ENCODE measurements at regions not wholly inside any gene's neighbourhood (a gene's known extent, or its start where the extent isn't known, plus 50 kb on each side); places are given as distances from the start of the nearest gene placed in this dataset.

- H3K4me3 ChIP-seq (ENCODE audit: low read length in 3 of 3), result no peak overlapping the region
- no peak overlapping the region for H3K27ac ChIP-seq (ENCODE audit: low read depth in 2 of 2, low read length in 2 of 2)
- H3K9ac ChIP-seq (ENCODE audit: low read length in 3 of 3), result no peak overlapping the region
- TF ChIP-seq CTCF (IDR thresholded peaks at IDR 0.05; ENCODE audit: borderline replicate concordance, extremely low read depth, insufficient read depth), result no peak
- no peaks in the 10 kb centered on the region for H3K4me1 ChIP-seq (ENCODE audit: control insufficient read depth in 2 of 3, insufficient read depth in 2 of 3, low read depth in 1 of 3, low read length in 3 of 3)
- no peaks in the 10 kb centered on the region for H3K27me3 ChIP-seq (ENCODE audit: control insufficient read depth, insufficient read depth, low read length)
- H3K9me3 ChIP-seq (ENCODE audit: control insufficient read depth in 2 of 3, insufficient read depth in 1 of 3, low read length in 3 of 3), result no peaks in the 10 kb centered on the region
- DNase-seq (no peak), FAIRE-seq (no peak)
- H3K36me3 ChIP-seq (ENCODE audit: control insufficient read depth in 2 of 3, insufficient read depth in 3 of 3, low read length in 3 of 3), result no peaks in the 10 kb centered on the region
- intact Hi-C loops (cut with DNase I), result no loop called here
These were observed 198.7 kb downstream of the NPHP4 start for GRCh38 chr1:5793516-5793915.

GRCh38 chr1:5781079-5781478, 211.1 kb downstream of the NPHP4 start:
- no peak overlapping the region for H3K4me3 ChIP-seq (ENCODE audit: low read length in 3 of 3)
- no peaks in the 10 kb centered on the region for H3K9me3 ChIP-seq (ENCODE audit: control insufficient read depth in 2 of 3, insufficient read depth in 1 of 3, low read length in 3 of 3)
- no peak overlapping the region for H3K27ac ChIP-seq (ENCODE audit: low read depth in 2 of 2, low read length in 2 of 2)
- DNase-seq (no peak), FAIRE-seq (no peak)
- H3K36me3 ChIP-seq (ENCODE audit: control insufficient read depth in 2 of 3, insufficient read depth in 3 of 3, low read length in 3 of 3), result no peaks in the 10 kb centered on the region
- no peak overlapping the region for H3K9ac ChIP-seq (ENCODE audit: low read length in 3 of 3)
- intact Hi-C loops (cut with DNase I), result no loop called here
- no peaks in the 10 kb centered on the region for H3K4me1 ChIP-seq (ENCODE audit: control insufficient read depth in 2 of 3, insufficient read depth in 2 of 3, low read depth in 1 of 3, low read length in 3 of 3)
- TF ChIP-seq CTCF (IDR thresholded peaks at IDR 0.05; ENCODE audit: borderline replicate concordance, extremely low read depth, insufficient read depth), result no peak
- H3K27me3 ChIP-seq (ENCODE audit: control insufficient read depth, insufficient read depth, low read length), result no peaks in the 10 kb centered on the region

- intact Hi-C loops (cut with DNase I), result no loop called here
- no peaks in the 10 kb centered on the region for H3K36me3 ChIP-seq (ENCODE audit: control insufficient read depth in 2 of 3, insufficient read depth in 3 of 3, low read length in 3 of 3)
- no peaks in the 10 kb centered on the region for H3K9me3 ChIP-seq (ENCODE audit: control insufficient read depth in 2 of 3, insufficient read depth in 1 of 3, low read length in 3 of 3)
- DNase-seq, result no peak
- no peak for TF ChIP-seq CTCF (IDR thresholded peaks at IDR 0.05; ENCODE audit: borderline replicate concordance, extremely low read depth, insufficient read depth)
- H3K27me3 ChIP-seq (ENCODE audit: control insufficient read depth, insufficient read depth, low read length), result no peaks in the 10 kb centered on the region
- no peak overlapping the region for H3K9ac ChIP-seq (ENCODE audit: low read length in 3 of 3)
- FAIRE-seq, result no peak
- H3K27ac ChIP-seq (ENCODE audit: low read depth in 2 of 2, low read length in 2 of 2), result no peak overlapping the region
- H3K4me3 ChIP-seq (ENCODE audit: low read length in 3 of 3), result no peak overlapping the region
- no peaks in the 10 kb centered on the region for H3K4me1 ChIP-seq (ENCODE audit: control insufficient read depth in 2 of 3, insufficient read depth in 2 of 3, low read depth in 1 of 3, low read length in 3 of 3)
These were observed 211.9 kb downstream of the NPHP4 start for GRCh38 chr1:5780324-5780716.

GRCh38 chr1:5779608-5780323, 212.5 kb downstream of the NPHP4 start:
- H3K4me1 ChIP-seq (ENCODE audit: control insufficient read depth in 2 of 3, insufficient read depth in 2 of 3, low read depth in 1 of 3, low read length in 3 of 3), result no peaks in the 10 kb centered on the region
- intact Hi-C loops (cut with DNase I), result no loop called here
- no peak for TF ChIP-seq CTCF (IDR thresholded peaks at IDR 0.05; ENCODE audit: borderline replicate concordance, extremely low read depth, insufficient read depth)
- no peaks in the 10 kb centered on the region for H3K9me3 ChIP-seq (ENCODE audit: control insufficient read depth in 2 of 3, insufficient read depth in 1 of 3, low read length in 3 of 3)
- no peak overlapping the region for H3K4me3 ChIP-seq (ENCODE audit: low read length in 3 of 3)
- no peaks in the 10 kb centered on the region for H3K36me3 ChIP-seq (ENCODE audit: control insufficient read depth in 2 of 3, insufficient read depth in 3 of 3, low read length in 3 of 3)
- no peak overlapping the region for H3K9ac ChIP-seq (ENCODE audit: low read length in 3 of 3)
- FAIRE-seq (no peak), DNase-seq (no peak)
- no peak overlapping the region for H3K27ac ChIP-seq (ENCODE audit: low read depth in 2 of 2, low read length in 2 of 2)
- no peaks in the 10 kb centered on the region for H3K27me3 ChIP-seq (ENCODE audit: control insufficient read depth, insufficient read depth, low read length)
